Mesothelial cell of epicardium (in vitro differentiated cells): ENCODE measurements at regions not wholly inside any gene's neighbourhood (a gene's known extent, or its start where the extent isn't known, plus 50 kb on each side); places are given as distances from the start of the nearest gene placed in this dataset.

Source experiments
- DNase-seq, 2 experiments: peaks; one replicate each; pipeline ENCODE4 v3.0.0; 2021; ENCODE audit warnings: low spot score in 2 of 2; ENCODE audit not compliant: unreplicated experiment in 2 of 2
- H3K27ac Mint-ChIP-seq: 2 replicates; pipeline ENCODE4 v1.8.0; 2021; ENCODE audit warnings: mixed read lengths
- H3K27me3 Mint-ChIP-seq: 2 replicates; pipeline ENCODE4 v1.8.0; 2021; ENCODE audit warnings: low read depth, mixed read lengths
- H3K36me3 Mint-ChIP-seq: 2 replicates; pipeline ENCODE4 v1.8.0; 2021; ENCODE audit warnings: mixed read lengths
- H3K4me1 Mint-ChIP-seq: 2 replicates; pipeline ENCODE4 v1.8.0; 2021; ENCODE audit warnings: mixed read lengths
- H3K4me3 Mint-ChIP-seq: 2 replicates; pipeline ENCODE4 v1.8.0; 2021; ENCODE audit warnings: mild to moderate bottlenecking, moderate library complexity, mixed read lengths
- H3K9me3 Mint-ChIP-seq: 2 replicates; pipeline ENCODE4 v1.8.0; 2021; ENCODE audit warnings: mixed read lengths
- TF ChIP-seq, protein P1 (sequence below): fragments of 200-600 bp; sonication (generic); IDR thresholded peaks from one replicate; pipeline ENCODE4 v1.5.0; 2021; ENCODE audit warnings: antibody characterized with exemption; ENCODE audit not compliant: unreplicated experiment

- Mint-ChIP-seq H3K4me1 (peaks cover 35% of the 10 kb centered on the region), H3K36me3 (no peaks in the 10 kb centered on the region), H3K27me3 (peaks cover 31% of the 10 kb centered on the region), H3K4me3 (no peak overlapping the region), H3K9me3 (no peaks in the 10 kb centered on the region), H3K27ac (no peak overlapping the region)
- TF ChIP-seq, protein P1, sequence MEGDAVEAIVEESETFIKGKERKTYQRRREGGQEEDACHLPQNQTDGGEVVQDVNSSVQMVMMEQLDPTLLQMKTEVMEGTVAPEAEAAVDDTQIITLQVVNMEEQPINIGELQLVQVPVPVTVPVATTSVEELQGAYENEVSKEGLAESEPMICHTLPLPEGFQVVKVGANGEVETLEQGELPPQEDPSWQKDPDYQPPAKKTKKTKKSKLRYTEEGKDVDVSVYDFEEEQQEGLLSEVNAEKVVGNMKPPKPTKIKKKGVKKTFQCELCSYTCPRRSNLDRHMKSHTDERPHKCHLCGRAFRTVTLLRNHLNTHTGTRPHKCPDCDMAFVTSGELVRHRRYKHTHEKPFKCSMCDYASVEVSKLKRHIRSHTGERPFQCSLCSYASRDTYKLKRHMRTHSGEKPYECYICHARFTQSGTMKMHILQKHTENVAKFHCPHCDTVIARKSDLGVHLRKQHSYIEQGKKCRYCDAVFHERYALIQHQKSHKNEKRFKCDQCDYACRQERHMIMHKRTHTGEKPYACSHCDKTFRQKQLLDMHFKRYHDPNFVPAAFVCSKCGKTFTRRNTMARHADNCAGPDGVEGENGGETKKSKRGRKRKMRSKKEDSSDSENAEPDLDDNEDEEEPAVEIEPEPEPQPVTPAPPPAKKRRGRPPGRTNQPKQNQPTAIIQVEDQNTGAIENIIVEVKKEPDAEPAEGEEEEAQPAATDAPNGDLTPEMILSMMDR, result no peak
- DNase-seq, result no peak
Measured at GRCh38 chr5:167578977-167579692, 712.3 kb upstream of the WWC1 start.

DNA sequence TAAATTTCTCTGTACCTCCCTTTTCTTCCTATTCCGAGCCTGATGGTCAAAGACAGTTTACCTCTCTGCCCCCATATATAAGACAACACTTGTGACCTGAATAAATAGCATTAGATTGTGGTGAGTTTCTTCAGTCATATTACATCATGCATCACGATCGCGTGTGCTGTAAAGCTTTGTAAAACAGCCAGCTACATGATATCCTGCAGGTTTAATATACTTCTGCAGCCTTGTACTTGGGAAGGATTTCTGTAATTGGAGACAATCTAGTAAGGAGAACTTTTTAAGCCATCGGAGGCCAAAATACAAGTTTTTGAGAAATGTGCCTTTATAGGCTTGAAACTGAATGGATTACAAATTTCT, 711.8 kb upstream of the WWC1 start:
- peaks cover 27% of the 10 kb centered on the region for H3K27me3 Mint-ChIP-seq
- no peak for DNase-seq

GRCh38 chr5:167580608-167581007, 710.8 kb upstream of the WWC1 start:
- H3K9me3 Mint-ChIP-seq, result peaks cover 5% of the 10 kb centered on the region
- H3K36me3 Mint-ChIP-seq, result peaks cover 3% of the 10 kb centered on the region
- DNase-seq, result no peak
- H3K4me1 Mint-ChIP-seq, result peaks cover 22% of the 10 kb centered on the region
- TF ChIP-seq, protein P1, result no peak
- no peak overlapping the region for H3K27ac Mint-ChIP-seq
- peaks cover 19% of the 10 kb centered on the region for H3K27me3 Mint-ChIP-seq
- no peak overlapping the region for H3K4me3 Mint-ChIP-seq

More for the DNA sequence above, 711.8 kb upstream of the WWC1 start:
- H3K27ac Mint-ChIP-seq, result no peak overlapping the region
- H3K4me3 Mint-ChIP-seq, result no peak overlapping the region
- H3K4me1 Mint-ChIP-seq, result peaks cover 29% of the 10 kb centered on the region
- H3K36me3 Mint-ChIP-seq, result no peaks in the 10 kb centered on the region
- TF ChIP-seq, protein P1, result no peak
- H3K9me3 Mint-ChIP-seq, result no peaks in the 10 kb centered on the region

- peaks cover 10% of the 10 kb centered on the region for H3K4me1 Mint-ChIP-seq
Measured at GRCh38 chr5:167582283-167582682, 709.2 kb upstream of the WWC1 start.

DNA sequence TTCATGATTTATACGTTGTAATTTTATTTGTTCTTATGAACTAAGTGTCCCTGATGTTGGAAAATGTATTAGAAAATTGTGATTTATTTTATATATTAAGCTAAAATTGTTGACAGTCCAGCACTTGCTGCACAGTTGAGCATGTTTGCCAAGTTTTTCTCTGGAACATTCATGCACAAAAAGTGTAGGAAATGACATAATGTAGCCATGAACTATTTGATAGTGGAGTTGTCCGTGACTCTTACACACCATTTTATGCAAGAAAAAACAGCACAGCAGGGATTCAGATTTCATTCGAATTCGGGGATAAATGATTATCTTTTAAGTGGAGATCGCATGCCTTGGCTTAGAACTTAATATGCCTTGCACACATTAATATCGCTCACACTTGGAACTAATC, 708.6 kb upstream of the WWC1 start:
- no peak for DNase-seq
- Mint-ChIP-seq H3K27ac (no peak overlapping the region), H3K36me3 (peaks cover 3% of the 10 kb centered on the region), H3K27me3 (peaks cover 5% of the 10 kb centered on the region), H3K4me3 (no peak overlapping the region), H3K4me1 (peaks cover 15% of the 10 kb centered on the region), H3K9me3 (peaks cover 5% of the 10 kb centered on the region)
- TF ChIP-seq, protein P1, result no peak

More at GRCh38 chr5:167582283-167582682, 709.2 kb upstream of the WWC1 start:
- Mint-ChIP-seq H3K27me3 (peaks cover 10% of the 10 kb centered on the region), H3K27ac (no peak overlapping the region), H3K4me3 (no peak overlapping the region), H3K9me3 (peaks cover 5% of the 10 kb centered on the region), H3K36me3 (peaks cover 3% of the 10 kb centered on the region)
- TF ChIP-seq, protein P1, result no peak
- DNase-seq, result no peak
